Erythroblast (primary cell): ENCODE measurements at regions not wholly inside any gene's neighbourhood (a gene's known extent, or its start where the extent isn't known, plus 50 kb on each side); places are given as distances from the start of the nearest gene placed in this dataset.

ENCODE experiments used
- GATA1 ChIP-seq: IDR thresholded peaks from 2 replicates; pipeline ENCODE4 v1.6.1; 2011; ENCODE audit warnings: low read depth, mild to moderate bottlenecking, control low read depth, low read length, moderate library complexity
- POLR2A ChIP-seq: IDR thresholded peaks from 2 replicates; pipeline ENCODE4 v1.6.1; 2011; ENCODE audit warnings: mild to moderate bottlenecking, low read length

- TF ChIP-seq POLR2A (no peak), GATA1 (no peak)
These were observed 64.0 kb upstream of the FGF13 start for GRCh38 chrX:138775517-138775916.
